ENCODE measurements at regions not wholly inside any gene's neighbourhood (a gene's known extent, or its start where the extent isn't known, plus 50 kb on each side); places are given as distances from the start of the nearest gene placed in this dataset.

GRCh38 chr7:81138870-81139269 lies 220.0 kb upstream of the SEMA3C start:
- TF ChIP-seq CTCF (conservative IDR thresholded peaks at IDR 0.05; ENCODE audit: low read length) (no peak), EZH2phosphoT487 (IDR thresholded peaks at IDR 0.05; ENCODE audit: borderline replicate concordance) (no peak)
